Thyroid gland (tissue), 4 donors: ENCODE measurements at regions not wholly inside any gene's neighbourhood (a gene's known extent, or its start where the extent isn't known, plus 50 kb on each side); places are given as distances from the start of the nearest gene placed in this dataset.

Experiments
- DNase-seq, 2 donors: peaks; one replicate each; pipeline ENCODE4 v3.0.0-alpha.2; 2019
- H3K27ac ChIP-seq, 3 donors: fragments of 200-600 bp; sonication (generic); 1 replicate in 2 of 3; 2 replicates in 1 of 3; pipeline ENCODE4 v1.5.1; 2016 to 2019; ENCODE audit warnings: mild to moderate bottlenecking in 1 of 3, moderate library complexity in 1 of 3
- H3K27me3 ChIP-seq: fragments of 200-600 bp; sonication (generic); one replicate; pipeline ENCODE4 v1.5.1; 2019
- H3K36me3 ChIP-seq, 2 donors: fragments of 200-600 bp; sonication (generic); one replicate each; pipeline ENCODE4 v1.5.1; 2016 to 2019
- H3K4me1 ChIP-seq, 2 donors: fragments of 200-600 bp; sonication (generic); one replicate each; pipeline ENCODE4 v1.5.1; 2017 to 2019
- H3K4me3 ChIP-seq, 3 donors: fragments of 200-600 bp; sonication (generic); replicated peaks in 1 of 3; 1 replicate in 2 of 3; 2 replicates in 1 of 3; pipeline ENCODE4 v1.5.1; 2016; ENCODE audit warnings: mild to moderate bottlenecking in 1 of 3
- H3K9me3 ChIP-seq: fragments of 200-600 bp; sonication (generic); one replicate; pipeline ENCODE4 v1.5.1; 2017
- POLR2A ChIP-seq, 2 donors: fragments of 450-650 bp; IDR thresholded peaks; one replicate each; pipeline ENCODE4 v1.6.1; 2017; ENCODE audit warnings: antibody characterized with exemption in 2 of 2, mild to moderate bottlenecking in 2 of 2, moderate library complexity in 1 of 2
- WGBS, 2 donors: methylation state at CpG; one replicate each; pipeline ENCODE4 v1.1.5; 2017; 5-methylcytosine and 5-hydroxymethylcytosine counted together
- intact Hi-C: fragments of 100-400 bp; cut with DNase I; formaldehyde crosslinking; loops from one replicate; pipeline ENCODE4 v1.15.1; 2023
- TF ChIP-seq, protein P1 (sequence below), 6 experiments: fragments of 200-600 bp in 3 of 6; fragments of 450-650 bp in 3 of 6; sonication (generic) in 3 of 6; IDR thresholded peaks; one replicate each; pipeline ENCODE4 v1.5.1; 2016 to 2019; ENCODE audit warnings: antibody characterized with exemption in 6 of 6, mild to moderate bottlenecking in 2 of 6, inconsistent platforms in 1 of 6, moderate library complexity in 1 of 6

DNA sequence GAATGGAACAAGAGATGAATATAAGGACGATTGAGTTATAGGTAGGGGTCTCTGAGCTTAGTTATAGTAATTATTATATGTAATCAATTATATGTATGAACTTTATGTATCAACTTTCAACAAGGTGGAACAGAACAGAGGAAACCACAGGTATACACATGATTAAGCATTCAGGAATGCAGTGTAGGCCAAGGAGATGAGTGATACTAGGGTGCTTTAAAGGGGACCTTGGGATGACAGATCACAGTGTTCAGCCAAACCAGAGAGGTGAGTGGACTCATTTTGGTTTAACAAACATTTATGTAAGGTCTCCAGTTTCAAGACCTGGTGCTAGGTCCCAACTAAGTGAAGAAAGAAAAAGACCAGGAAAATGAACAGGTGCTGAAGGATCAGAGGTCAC is 895.5 kb downstream of the ROBO2 start:
- no peaks in the 10 kb centered on the region for H3K27me3 ChIP-seq
- no peak for DNase-seq
- WGBS, 2 donors: 91 to 92% methylated on average over 1 of the region's 1 CpG
- intact Hi-C loops: no loop called here
- H3K9me3 ChIP-seq: no peaks in the 10 kb centered on the region
- H3K27ac ChIP-seq: no peak overlapping the region
- no peaks in the 10 kb centered on the region for H3K4me1 ChIP-seq
- no peaks in the 10 kb centered on the region for H3K36me3 ChIP-seq
- no peak overlapping the region for H3K4me3 ChIP-seq
- TF ChIP-seq, protein P1, sequence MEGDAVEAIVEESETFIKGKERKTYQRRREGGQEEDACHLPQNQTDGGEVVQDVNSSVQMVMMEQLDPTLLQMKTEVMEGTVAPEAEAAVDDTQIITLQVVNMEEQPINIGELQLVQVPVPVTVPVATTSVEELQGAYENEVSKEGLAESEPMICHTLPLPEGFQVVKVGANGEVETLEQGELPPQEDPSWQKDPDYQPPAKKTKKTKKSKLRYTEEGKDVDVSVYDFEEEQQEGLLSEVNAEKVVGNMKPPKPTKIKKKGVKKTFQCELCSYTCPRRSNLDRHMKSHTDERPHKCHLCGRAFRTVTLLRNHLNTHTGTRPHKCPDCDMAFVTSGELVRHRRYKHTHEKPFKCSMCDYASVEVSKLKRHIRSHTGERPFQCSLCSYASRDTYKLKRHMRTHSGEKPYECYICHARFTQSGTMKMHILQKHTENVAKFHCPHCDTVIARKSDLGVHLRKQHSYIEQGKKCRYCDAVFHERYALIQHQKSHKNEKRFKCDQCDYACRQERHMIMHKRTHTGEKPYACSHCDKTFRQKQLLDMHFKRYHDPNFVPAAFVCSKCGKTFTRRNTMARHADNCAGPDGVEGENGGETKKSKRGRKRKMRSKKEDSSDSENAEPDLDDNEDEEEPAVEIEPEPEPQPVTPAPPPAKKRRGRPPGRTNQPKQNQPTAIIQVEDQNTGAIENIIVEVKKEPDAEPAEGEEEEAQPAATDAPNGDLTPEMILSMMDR (IDR thresholded peaks at IDR 0.05): no peak
- no peak for TF ChIP-seq POLR2A (IDR thresholded peaks at IDR 0.05)

DNA sequence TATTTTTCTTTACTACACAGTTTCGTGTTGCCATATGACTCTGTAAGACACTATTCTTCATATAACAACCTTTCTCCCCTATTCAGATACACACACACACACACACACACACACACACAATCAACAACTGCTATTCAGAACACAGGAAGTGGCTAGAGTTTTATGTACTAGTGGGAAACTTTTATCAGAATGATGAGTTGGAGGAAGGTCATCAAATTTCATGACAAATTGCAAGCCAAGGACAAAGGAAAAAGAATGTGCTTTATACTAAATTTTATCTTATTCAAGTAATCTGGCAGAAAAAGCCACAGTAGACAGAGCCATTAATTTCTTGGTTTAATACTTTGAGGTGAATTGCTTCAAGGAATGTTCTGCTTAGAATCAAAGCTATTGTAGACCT is 899.8 kb downstream of the ROBO2 start:
- Histone ChIP-seq H3K27ac (no peak overlapping the region), H3K4me1 (no peaks in the 10 kb centered on the region), H3K27me3 (no peaks in the 10 kb centered on the region), H3K4me3 (no peak overlapping the region), H3K36me3 (no peaks in the 10 kb centered on the region), H3K9me3 (no peaks in the 10 kb centered on the region)
- TF ChIP-seq, protein P1 (IDR thresholded peaks at IDR 0.05): no peak
- TF ChIP-seq POLR2A (IDR thresholded peaks at IDR 0.05): no peak
- intact Hi-C loops: no loop called here
- DNase-seq: no peak
- 75 to 79% methylated on average over 1 of the region's 1 CpG for WGBS, 2 donors

DNA sequence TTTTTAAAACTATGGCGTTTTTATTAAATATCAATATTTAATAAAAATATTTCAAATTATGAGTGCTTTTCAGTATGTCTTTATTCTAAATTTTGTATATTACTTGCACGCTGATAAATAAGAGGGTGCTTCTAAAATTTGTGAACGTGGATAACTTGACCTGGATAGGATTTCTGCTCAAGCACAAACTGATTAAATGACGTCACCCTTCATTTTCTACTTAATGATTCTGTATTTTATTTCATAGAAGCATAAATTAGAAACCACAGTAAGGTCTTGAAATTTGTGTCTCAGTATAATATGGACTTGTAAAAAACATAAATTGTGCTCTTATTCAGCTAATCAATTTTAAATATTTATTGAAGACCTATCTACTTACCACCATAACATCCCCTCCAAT is 903.7 kb downstream of the ROBO2 start:
- no peak for DNase-seq
- H3K9me3 ChIP-seq: no peaks in the 10 kb centered on the region
- 90 to 92% methylated on average over 4 of the region's 4 CpGs for WGBS, 2 donors
- H3K27ac ChIP-seq: no peak overlapping the region
- H3K4me1 ChIP-seq: no peaks in the 10 kb centered on the region
- no peaks in the 10 kb centered on the region for H3K36me3 ChIP-seq
- no peak for TF ChIP-seq POLR2A (IDR thresholded peaks at IDR 0.05)
- TF ChIP-seq, protein P1 (IDR thresholded peaks at IDR 0.05): no peak
- no peak overlapping the region for H3K4me3 ChIP-seq
- no peaks in the 10 kb centered on the region for H3K27me3 ChIP-seq
- intact Hi-C loops: no loop called here

DNA sequence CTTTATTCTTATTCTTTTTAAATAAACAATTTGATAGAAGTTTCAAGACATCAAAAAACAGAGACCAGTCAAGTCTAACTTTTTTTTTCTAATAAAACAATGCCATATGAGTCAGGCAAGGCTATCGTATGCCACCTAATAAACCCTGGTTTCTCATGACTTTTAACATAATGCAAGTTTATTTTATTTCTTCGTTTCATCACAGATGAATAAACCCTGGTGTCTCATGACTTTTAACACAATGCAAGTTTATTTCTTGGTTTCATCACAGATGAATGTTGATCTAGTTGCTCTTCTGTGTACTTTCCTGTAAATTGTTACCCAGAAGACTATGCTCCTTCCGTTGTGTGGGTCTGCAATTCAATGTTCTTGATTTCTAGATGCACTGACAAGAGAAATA is 905.4 kb downstream of the ROBO2 start:
- no peaks in the 10 kb centered on the region for H3K27me3 ChIP-seq
- no peak for DNase-seq
- H3K4me1 ChIP-seq: no peaks in the 10 kb centered on the region
- H3K27ac ChIP-seq: no peak overlapping the region
- no peaks in the 10 kb centered on the region for H3K36me3 ChIP-seq
- TF ChIP-seq POLR2A (IDR thresholded peaks at IDR 0.05): no peak
- TF ChIP-seq, protein P1 (IDR thresholded peaks at IDR 0.05): no peak
- H3K4me3 ChIP-seq: no peak overlapping the region
- intact Hi-C loops: no loop called here
- 78 to 93% methylated on average over 3 of the region's 3 CpGs for WGBS, 2 donors
- no peaks in the 10 kb centered on the region for H3K9me3 ChIP-seq

DNA sequence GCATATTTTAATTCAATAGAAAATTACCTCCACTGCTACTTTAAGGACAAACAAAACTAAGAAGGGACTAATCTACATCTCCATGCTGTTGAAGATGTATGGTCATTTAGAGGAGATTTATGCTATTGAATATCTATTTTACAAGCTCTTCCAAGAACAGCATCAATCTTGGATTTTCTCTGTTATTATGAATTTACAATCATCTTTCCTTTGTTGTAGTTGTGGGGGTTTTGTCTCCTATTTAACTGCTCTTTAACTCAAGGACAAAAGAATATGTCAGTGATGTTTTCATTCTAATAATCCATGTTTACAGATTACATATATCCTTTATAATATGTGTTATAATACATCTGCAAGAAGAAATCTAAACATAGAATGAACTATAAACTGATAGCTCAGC is 907.8 kb downstream of the ROBO2 start:
- Histone ChIP-seq H3K9me3 (no peaks in the 10 kb centered on the region), H3K27me3 (no peaks in the 10 kb centered on the region), H3K4me1 (no peaks in the 10 kb centered on the region), H3K4me3 (no peak overlapping the region), H3K36me3 (no peaks in the 10 kb centered on the region), H3K27ac (no peak overlapping the region)
- DNase-seq: no peak
- intact Hi-C loops: no loop called here
- TF ChIP-seq, protein P1 (IDR thresholded peaks at IDR 0.05): no peak
- TF ChIP-seq POLR2A (IDR thresholded peaks at IDR 0.05): no peak
